GM10266 (cell line): ENCODE measurements at regions not wholly inside any gene's neighbourhood (a gene's known extent, or its start where the extent isn't known, plus 50 kb on each side); places are given as distances from the start of the nearest gene placed in this dataset.

Experiments used
- DNase-seq: peaks from one replicate; pipeline ENCODE4 v3.0.0; 2012; ENCODE audit errors: extremely low spot score
- TF ChIP-seq, protein P1 (sequence below): IDR thresholded peaks from 2 replicates; pipeline ENCODE4 v1.5.1; 2012; ENCODE audit warnings: mild to moderate bottlenecking, low read depth; ENCODE audit not compliant: control insufficient read depth, insufficient read depth; ENCODE audit errors: missing control alignments

- TF ChIP-seq, protein P1, sequence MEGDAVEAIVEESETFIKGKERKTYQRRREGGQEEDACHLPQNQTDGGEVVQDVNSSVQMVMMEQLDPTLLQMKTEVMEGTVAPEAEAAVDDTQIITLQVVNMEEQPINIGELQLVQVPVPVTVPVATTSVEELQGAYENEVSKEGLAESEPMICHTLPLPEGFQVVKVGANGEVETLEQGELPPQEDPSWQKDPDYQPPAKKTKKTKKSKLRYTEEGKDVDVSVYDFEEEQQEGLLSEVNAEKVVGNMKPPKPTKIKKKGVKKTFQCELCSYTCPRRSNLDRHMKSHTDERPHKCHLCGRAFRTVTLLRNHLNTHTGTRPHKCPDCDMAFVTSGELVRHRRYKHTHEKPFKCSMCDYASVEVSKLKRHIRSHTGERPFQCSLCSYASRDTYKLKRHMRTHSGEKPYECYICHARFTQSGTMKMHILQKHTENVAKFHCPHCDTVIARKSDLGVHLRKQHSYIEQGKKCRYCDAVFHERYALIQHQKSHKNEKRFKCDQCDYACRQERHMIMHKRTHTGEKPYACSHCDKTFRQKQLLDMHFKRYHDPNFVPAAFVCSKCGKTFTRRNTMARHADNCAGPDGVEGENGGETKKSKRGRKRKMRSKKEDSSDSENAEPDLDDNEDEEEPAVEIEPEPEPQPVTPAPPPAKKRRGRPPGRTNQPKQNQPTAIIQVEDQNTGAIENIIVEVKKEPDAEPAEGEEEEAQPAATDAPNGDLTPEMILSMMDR, result no peak
These were observed 374.7 kb downstream of the ZSWIM6 start for GRCh38 chr5:61706751-61707150.

DNA sequence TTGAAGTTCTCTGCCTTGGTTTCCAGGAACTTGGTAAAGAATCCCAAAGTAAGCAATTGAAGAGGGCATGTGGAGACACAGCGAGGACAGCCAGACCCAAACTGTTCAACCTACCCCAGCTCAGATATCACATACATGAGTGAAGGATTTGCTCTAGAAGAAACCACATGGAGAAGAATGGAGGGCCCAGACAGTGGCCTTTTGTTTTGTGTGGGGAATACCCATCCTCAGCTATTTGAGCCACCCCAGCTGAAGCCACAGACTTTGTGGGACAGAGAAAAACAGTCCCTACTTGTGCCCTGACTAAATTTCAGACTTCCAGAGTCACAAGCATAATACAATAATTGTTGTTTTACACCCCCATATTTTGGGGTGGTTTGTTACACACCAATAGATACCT lies 387.1 kb downstream of the ZSWIM6 start:
- TF ChIP-seq, protein P1, result no peak
- no peak for DNase-seq

More at GRCh38 chr5:61706751-61707150, 374.7 kb downstream of the ZSWIM6 start:
- no peak for DNase-seq

DNA sequence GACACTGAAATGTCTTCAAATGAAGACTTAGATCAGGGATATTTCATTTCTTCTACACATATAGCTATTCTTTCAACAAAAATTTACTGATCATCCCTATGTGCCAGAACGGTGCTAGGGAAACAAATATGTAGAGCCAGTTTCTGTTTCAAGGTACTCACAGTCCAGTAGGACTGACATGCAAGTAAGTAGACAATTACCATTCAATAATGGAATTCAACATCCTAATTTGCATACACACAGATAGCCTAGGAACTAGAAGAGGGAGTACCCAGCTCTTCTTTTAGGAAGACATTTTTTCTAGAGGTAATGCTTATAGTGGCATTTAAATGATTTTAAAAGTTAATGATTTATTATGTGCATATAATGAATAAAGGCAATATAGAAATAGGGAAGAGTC lies 388.8 kb downstream of the ZSWIM6 start:
- TF ChIP-seq, protein P1, result no peak
- no peak for DNase-seq

- DNase-seq, result no peak
- TF ChIP-seq, protein P1, result no peak
These were observed 392.0 kb downstream of the ZSWIM6 start for GRCh38 chr5:61724102-61724501.

DNA sequence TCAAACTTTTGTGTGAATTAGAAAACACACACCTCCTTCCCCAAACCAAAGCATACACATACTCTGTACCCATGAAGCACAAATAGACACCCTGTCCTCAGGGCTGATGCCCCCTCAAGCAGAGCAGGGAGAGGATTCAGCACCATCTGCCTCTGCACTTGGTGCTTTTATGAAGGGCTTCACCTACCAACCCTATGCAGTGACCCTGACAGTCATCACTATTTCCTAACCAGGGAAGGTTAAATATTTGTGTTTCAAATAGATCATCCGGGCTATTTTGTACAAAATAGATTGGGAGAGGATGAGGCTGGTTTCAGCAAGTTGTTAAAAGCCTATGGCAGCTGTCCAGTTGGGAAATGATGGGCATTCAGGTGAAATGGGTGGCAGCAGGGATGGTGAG lies 396.2 kb downstream of the ZSWIM6 start:
- no peak for DNase-seq
- TF ChIP-seq, protein P1, result no peak

GRCh38 chr5:61730866-61731265 lies 398.8 kb downstream of the ZSWIM6 start:
- TF ChIP-seq, protein P1, result no peak
- DNase-seq, result no peak

GRCh38 chr5:61731267-61731945 lies 399.3 kb downstream of the ZSWIM6 start:
- DNase-seq, result no peak
- TF ChIP-seq, protein P1, result no peak
